ENCODE measurements at regions not wholly inside any gene's neighbourhood (a gene's known extent, or its start where the extent isn't known, plus 50 kb on each side); places are given as distances from the start of the nearest gene placed in this dataset.

DNA sequence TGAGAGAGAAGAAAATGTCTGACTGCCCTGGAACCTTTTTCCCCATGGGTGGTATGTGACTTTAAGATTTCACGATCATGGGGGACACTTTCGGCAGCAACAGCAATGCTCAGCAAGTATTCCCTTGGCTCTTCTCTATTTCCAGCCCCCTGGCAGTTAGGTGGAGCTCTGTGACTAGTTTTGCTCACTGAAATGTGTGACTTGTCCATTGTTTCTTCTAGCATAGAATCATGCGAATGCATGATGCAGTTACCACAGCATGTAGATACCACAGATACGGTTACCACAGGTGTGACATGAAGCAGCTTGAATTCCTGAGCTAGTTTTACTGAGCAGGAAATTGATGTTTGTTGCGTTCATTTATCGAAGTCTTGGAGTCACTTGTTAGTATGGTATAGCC lies 1034.5 kb upstream of the EEF2KMT start:
- H3K27me3 Mint-ChIP-seq: peaks cover 4% of the 10 kb centered on the region
- H3K36me3 Mint-ChIP-seq: no peaks in the 10 kb centered on the region
- TF ChIP-seq, protein P1, sequence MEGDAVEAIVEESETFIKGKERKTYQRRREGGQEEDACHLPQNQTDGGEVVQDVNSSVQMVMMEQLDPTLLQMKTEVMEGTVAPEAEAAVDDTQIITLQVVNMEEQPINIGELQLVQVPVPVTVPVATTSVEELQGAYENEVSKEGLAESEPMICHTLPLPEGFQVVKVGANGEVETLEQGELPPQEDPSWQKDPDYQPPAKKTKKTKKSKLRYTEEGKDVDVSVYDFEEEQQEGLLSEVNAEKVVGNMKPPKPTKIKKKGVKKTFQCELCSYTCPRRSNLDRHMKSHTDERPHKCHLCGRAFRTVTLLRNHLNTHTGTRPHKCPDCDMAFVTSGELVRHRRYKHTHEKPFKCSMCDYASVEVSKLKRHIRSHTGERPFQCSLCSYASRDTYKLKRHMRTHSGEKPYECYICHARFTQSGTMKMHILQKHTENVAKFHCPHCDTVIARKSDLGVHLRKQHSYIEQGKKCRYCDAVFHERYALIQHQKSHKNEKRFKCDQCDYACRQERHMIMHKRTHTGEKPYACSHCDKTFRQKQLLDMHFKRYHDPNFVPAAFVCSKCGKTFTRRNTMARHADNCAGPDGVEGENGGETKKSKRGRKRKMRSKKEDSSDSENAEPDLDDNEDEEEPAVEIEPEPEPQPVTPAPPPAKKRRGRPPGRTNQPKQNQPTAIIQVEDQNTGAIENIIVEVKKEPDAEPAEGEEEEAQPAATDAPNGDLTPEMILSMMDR (conservative IDR thresholded peaks at IDR 0.05): no peak
- no peaks in the 10 kb centered on the region for H3K4me1 Mint-ChIP-seq (ENCODE audit: unreplicated experiment)
- H3K27ac Mint-ChIP-seq: no peak overlapping the region
- H3K9me3 Mint-ChIP-seq: no peaks in the 10 kb centered on the region
- no peak overlapping the region for H3K4me3 Mint-ChIP-seq
- no peak for DNase-seq (ENCODE audit: extremely low spot score, unreplicated experiment)

DNA sequence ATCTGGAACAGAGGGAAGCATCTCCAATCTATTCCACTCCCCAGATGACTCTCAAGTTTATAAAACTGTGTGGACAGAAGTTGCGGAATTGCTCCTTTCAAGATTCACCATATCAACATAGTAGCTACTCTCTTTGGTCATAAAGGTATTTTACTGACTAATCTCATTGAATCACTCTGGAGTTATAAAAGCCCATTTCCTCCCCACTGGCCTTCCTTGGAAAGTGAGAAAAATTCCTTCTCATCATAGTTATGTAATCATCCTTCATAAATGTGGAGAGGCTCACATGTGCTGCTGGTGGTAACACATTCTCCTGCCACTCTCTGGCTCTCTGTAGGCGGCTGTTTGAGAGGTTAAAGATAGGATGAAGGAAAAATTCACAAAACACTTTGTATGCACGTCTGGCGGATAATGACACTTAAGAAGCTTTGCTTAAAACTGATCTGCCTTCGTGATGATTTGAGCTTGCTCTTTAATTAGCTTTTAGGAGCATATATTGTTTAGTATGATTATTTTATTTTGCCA lies 1034.0 kb upstream of the EEF2KMT start:
- H3K27ac Mint-ChIP-seq: no peak overlapping the region
- TF ChIP-seq, protein P1 (conservative IDR thresholded peaks at IDR 0.05): no peak
- no peak for DNase-seq (ENCODE audit: extremely low spot score, unreplicated experiment)
- no peaks in the 10 kb centered on the region for H3K9me3 Mint-ChIP-seq
- H3K27me3 Mint-ChIP-seq: peaks cover 4% of the 10 kb centered on the region
- no peak overlapping the region for H3K4me3 Mint-ChIP-seq
- H3K36me3 Mint-ChIP-seq: no peaks in the 10 kb centered on the region
- H3K4me1 Mint-ChIP-seq (ENCODE audit: unreplicated experiment): no peaks in the 10 kb centered on the region

DNA sequence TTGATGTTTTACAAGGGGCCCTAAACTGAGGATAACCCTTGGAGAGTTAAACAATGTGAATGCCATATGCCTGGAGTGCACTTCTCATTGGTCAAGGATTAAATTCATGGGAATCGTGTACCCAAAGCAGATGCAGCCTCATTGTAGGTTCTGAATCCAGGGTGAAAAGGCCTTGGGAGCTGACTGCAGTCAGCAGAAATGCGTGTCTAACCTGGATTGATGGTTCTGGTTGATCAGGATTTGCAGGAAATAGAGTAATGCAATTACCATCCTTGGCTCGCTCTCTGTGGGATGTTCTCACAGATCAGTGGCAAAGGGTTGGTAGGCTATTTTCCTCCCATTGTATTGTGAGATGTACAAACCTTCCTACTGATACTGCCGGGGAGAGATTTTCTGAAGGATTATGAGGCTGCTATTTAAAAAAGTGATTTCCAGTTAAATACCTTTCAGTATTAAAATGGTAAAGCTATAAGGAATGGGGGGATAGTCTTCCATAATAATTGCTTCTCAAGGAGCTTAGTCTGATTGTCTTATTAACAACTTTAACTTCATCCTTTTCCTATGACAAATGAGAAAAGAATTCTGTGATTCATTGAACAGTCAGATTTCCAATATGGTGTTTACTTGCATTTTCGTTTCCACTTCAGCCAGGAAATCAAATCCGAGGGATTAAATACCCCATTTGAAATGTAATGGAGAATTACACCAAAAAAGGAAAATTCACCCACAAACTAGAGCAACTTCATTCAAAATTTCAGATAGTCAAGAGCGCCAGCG lies 1028.1 kb upstream of the EEF2KMT start:
- Mint-ChIP-seq H3K9me3 (no peaks in the 10 kb centered on the region), H3K27ac (peak overlapping the region; percentile 93)
- TF ChIP-seq, protein P1 (conservative IDR thresholded peaks at IDR 0.05): no peak

DNA sequence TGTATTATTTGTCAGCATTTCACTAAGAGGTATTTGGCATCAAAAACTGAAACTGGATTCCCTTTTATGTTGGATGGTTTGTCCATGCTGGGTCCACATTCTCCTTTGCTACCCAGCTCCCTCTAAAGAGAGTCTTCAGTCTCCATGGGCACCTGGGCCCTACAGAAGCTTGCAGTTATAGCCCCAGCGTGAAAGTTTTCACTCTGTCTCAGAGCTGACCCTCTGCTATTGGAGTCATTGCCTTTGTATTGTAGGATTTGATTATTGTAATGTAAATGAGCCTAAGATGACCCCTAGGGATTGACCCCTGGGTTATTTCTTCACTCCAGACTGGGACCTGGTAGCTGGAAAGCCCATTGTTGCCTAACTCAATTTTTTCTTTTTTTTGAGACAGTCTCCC lies 1026.5 kb upstream of the EEF2KMT start:
- Mint-ChIP-seq H3K27ac (peak overlapping the region; percentile 93), H3K4me3 (no peak overlapping the region), H3K9me3 (peaks cover 6% of the 10 kb centered on the region), H3K4me1 (ENCODE audit: unreplicated experiment) (peaks cover 8% of the 10 kb centered on the region), H3K36me3 (peaks cover 3% of the 10 kb centered on the region), H3K27me3 (no peaks in the 10 kb centered on the region)
- no peak for DNase-seq (ENCODE audit: extremely low spot score, unreplicated experiment)
- TF ChIP-seq, protein P1 (conservative IDR thresholded peaks at IDR 0.05): no peak

More for the DNA sequence above, 1028.1 kb upstream of the EEF2KMT start:
- H3K27me3 Mint-ChIP-seq: no peaks in the 10 kb centered on the region
- no peak for DNase-seq (ENCODE audit: extremely low spot score, unreplicated experiment)
- peak overlapping the region; percentile 48 for H3K4me3 Mint-ChIP-seq
- no peaks in the 10 kb centered on the region for H3K36me3 Mint-ChIP-seq
- peaks cover 8% of the 10 kb centered on the region for H3K4me1 Mint-ChIP-seq (ENCODE audit: unreplicated experiment)

DNA sequence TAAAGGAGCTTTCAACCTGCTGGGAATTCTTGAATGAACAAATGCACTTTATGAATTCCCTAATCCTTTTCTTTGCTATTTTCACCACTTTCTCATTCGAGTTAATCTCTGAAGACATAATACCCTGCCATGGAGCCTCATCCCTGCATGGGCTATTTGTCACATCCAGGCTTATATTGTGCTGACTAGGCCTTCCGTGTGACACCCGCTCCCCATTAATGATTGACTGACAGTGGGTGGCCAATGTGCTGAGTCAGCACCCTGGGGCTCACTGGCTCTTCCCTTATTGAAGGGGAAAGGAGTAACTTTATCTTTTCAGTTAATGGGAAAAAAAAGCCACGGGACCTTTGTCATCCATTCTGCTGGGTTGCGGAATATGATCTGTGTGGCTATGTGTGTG lies 1024.8 kb upstream of the EEF2KMT start:
- no peaks in the 10 kb centered on the region for H3K27me3 Mint-ChIP-seq
- TF ChIP-seq, protein P1 (conservative IDR thresholded peaks at IDR 0.05): no peak

More for the DNA sequence above, 1024.8 kb upstream of the EEF2KMT start:
- H3K4me1 Mint-ChIP-seq (ENCODE audit: unreplicated experiment): peaks cover 8% of the 10 kb centered on the region
- peak overlapping the region; percentile 27 for H3K4me3 Mint-ChIP-seq
- peak overlapping the region; percentile 72 for H3K27ac Mint-ChIP-seq
- peaks cover 3% of the 10 kb centered on the region for H3K36me3 Mint-ChIP-seq
- no peak for DNase-seq (ENCODE audit: extremely low spot score, unreplicated experiment)
- peaks cover 6% of the 10 kb centered on the region for H3K9me3 Mint-ChIP-seq
